Neural progenitor cell (in vitro differentiated cells): ENCODE measurements at regions not wholly inside any gene's neighbourhood (a gene's known extent, or its start where the extent isn't known, plus 50 kb on each side); places are given as distances from the start of the nearest gene placed in this dataset.

Experiments
- EZH2 ChIP-seq: fragments of 200-600 bp; sonication (generic); IDR thresholded peaks from 2 replicates; pipeline ENCODE4 v1.6.1; 2017; ENCODE audit warnings: antibody characterized with exemption, mild to moderate bottlenecking, moderate library complexity
- TF ChIP-seq, protein P1 (sequence below): fragments of 200-600 bp; sonication (generic); IDR thresholded peaks from 2 replicates; pipeline ENCODE4 v1.5.1; 2017; ENCODE audit warnings: antibody characterized with exemption, mild to moderate bottlenecking

GRCh38 chr11:38972220-38972619 is 2374.2 kb upstream of the RAG2 start:
- TF ChIP-seq, protein P1, sequence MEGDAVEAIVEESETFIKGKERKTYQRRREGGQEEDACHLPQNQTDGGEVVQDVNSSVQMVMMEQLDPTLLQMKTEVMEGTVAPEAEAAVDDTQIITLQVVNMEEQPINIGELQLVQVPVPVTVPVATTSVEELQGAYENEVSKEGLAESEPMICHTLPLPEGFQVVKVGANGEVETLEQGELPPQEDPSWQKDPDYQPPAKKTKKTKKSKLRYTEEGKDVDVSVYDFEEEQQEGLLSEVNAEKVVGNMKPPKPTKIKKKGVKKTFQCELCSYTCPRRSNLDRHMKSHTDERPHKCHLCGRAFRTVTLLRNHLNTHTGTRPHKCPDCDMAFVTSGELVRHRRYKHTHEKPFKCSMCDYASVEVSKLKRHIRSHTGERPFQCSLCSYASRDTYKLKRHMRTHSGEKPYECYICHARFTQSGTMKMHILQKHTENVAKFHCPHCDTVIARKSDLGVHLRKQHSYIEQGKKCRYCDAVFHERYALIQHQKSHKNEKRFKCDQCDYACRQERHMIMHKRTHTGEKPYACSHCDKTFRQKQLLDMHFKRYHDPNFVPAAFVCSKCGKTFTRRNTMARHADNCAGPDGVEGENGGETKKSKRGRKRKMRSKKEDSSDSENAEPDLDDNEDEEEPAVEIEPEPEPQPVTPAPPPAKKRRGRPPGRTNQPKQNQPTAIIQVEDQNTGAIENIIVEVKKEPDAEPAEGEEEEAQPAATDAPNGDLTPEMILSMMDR: no peak
- TF ChIP-seq EZH2: no peak
